ENCODE measurements at regions not wholly inside any gene's neighbourhood (a gene's known extent, or its start where the extent isn't known, plus 50 kb on each side); places are given as distances from the start of the nearest gene placed in this dataset.

- Histone ChIP-seq H2BK20ac (ENCODE audit: low read depth, low read length) (no peak overlapping the region), H3K27ac (ENCODE audit: insufficient read depth, low read length) (no peak overlapping the region), H2BK5ac (ENCODE audit: low read depth, low read length, poor library complexity, severe bottlenecking) (no peak overlapping the region), H4K5ac (ENCODE audit: low read depth, low read length) (no peak overlapping the region), H3K79me1 (ENCODE audit: low read depth in 1 of 2, low read length in 2 of 2) (no peaks in the 10 kb centered on the region), H3K9me3 (ENCODE audit: control insufficient read depth, insufficient read depth, low read length) (no peaks in the 10 kb centered on the region), H2BK120ac (ENCODE audit: low read depth, low read length) (no peak overlapping the region), H4K91ac (ENCODE audit: insufficient read depth, low read depth, low read length) (no peak overlapping the region), H4K20me1 (ENCODE audit: insufficient read depth, low read length) (no peaks in the 10 kb centered on the region), H2AFZ (replicated peaks; ENCODE audit: low read length, poor library complexity) (no peak overlapping the region), H3K27me3 (ENCODE audit: control insufficient read depth, insufficient read depth, low read length) (peaks cover 3% of the 10 kb centered on the region), H3K18ac (ENCODE audit: low read depth, low read length) (no peak overlapping the region), H3K23ac (ENCODE audit: low read depth, low read length) (no peak overlapping the region), H3K9ac (ENCODE audit: low read depth, low read length) (no peak overlapping the region), H3K56ac (ENCODE audit: extremely low read depth, insufficient read depth, low read length) (no peak overlapping the region), H3K4me3 (ENCODE audit: insufficient read depth, low read depth, low read length) (no peak overlapping the region), H3K4ac (ENCODE audit: low read depth, low read length) (no peak overlapping the region), H2AK9ac (replicated peaks; ENCODE audit: low read depth, low read length, poor library complexity) (no peak overlapping the region), H3K36me3 (ENCODE audit: control insufficient read depth, insufficient read depth, low read length) (no peaks in the 10 kb centered on the region), H4K8ac (ENCODE audit: low read depth in 2 of 2, low read length in 2 of 2) (no peak overlapping the region), H2AK5ac (ENCODE audit: low read depth, low read length) (no peak overlapping the region), H3K4me2 (ENCODE audit: low read depth, low read length) (no peak overlapping the region), H3K4me1 (ENCODE audit: control insufficient read depth, insufficient read depth, low read length) (no peaks in the 10 kb centered on the region), H3K9me1 (ENCODE audit: insufficient read depth, low read length) (no peaks in the 10 kb centered on the region), H2BK15ac (ENCODE audit: low read depth, low read length) (no peak overlapping the region), H3K14ac (replicated peaks; ENCODE audit: low read depth, low read length) (no peak overlapping the region)
- in situ Hi-C loops (cut with MboI; ENCODE audit: low sequenced_read_pairs) = no loop called here
- WGBS, 2 experiments (ENCODE audit: extremely low coverage in 2 of 2, insufficient read length in 1 of 2) = 25% methylated on average over 2 of the region's 4 CpGs; no CpG with 5 or more reads in 1 of the 2 experiments
- ChIA-PET CTCF (no interaction called here), POLR2A (ENCODE audit: unreplicated experiment) (no interaction called here)
- intact Hi-C loops (cut with micrococcal nuclease) = loop anchor here (10.0 kb wide), 1 partner anchor 983 kb away; no protein-coding TSS in a partner anchor
- dilution Hi-C loops (cut with HindIII; ENCODE audit: low sequenced_read_pairs, unreplicated experiment) = no loop called here
- BruUV-seq (replicated peaks) = no TSS peak
- ATAC-seq (ENCODE audit: low read depth) = no peak
- TF ChIP-seq ELK1 (IDR thresholded peaks at IDR 0.05; ENCODE audit: borderline replicate concordance, low read depth, low read length) = no peak
- TF ChIP-seq POLR2A (IDR thresholded peaks at IDR 0.05; ENCODE audit: low read depth, low read length) = no peak
- TF ChIP-seq CHD1 (IDR thresholded peaks at IDR 0.05; ENCODE audit: low read depth, low read length) = no peak
- no peak for TF ChIP-seq FOS (IDR thresholded peaks at IDR 0.05; ENCODE audit: low read depth, low read length)
- no peak for DNase-seq
These were observed 188.1 kb downstream of the IPO8 start for GRCh38 chr12:30507576-30507975.
